HEK293T (cell line): ENCODE measurements at regions not wholly inside any gene's neighbourhood (a gene's known extent, or its start where the extent isn't known, plus 50 kb on each side); places are given as distances from the start of the nearest gene placed in this dataset.

Experiments used
- ARNT ChIP-seq: fragments of 450-650 bp; IDR thresholded peaks from 2 replicates; pipeline ENCODE4 v1.6.1; 2017; ENCODE audit warnings: mild to moderate bottlenecking
- CTBP1 ChIP-seq: fragments of 450-650 bp; IDR thresholded peaks from 2 replicates; pipeline ENCODE4 v1.6.1; 2016; ENCODE audit warnings: borderline replicate concordance
- ELF4 ChIP-seq: fragments of 450-650 bp; IDR thresholded peaks from 2 replicates; pipeline ENCODE4 v1.6.1; 2017; ENCODE audit warnings: antibody characterized with exemption
- FOXA1 ChIP-seq: fragments of 450-650 bp; IDR thresholded peaks from 2 replicates; pipeline ENCODE4 v1.6.1; 2016; ENCODE audit warnings: mild to moderate bottlenecking
- FOXK2 ChIP-seq: fragments of 450-650 bp; IDR thresholded peaks from 2 replicates; pipeline ENCODE4 v1.6.1; 2016; ENCODE audit warnings: mild to moderate bottlenecking
- HDGF ChIP-seq: fragments of 450-650 bp; IDR thresholded peaks from 2 replicates; pipeline ENCODE4 v1.6.1; 2017; ENCODE audit warnings: antibody characterized with exemption, borderline replicate concordance
- L3MBTL2 ChIP-seq: fragments of 450-650 bp; conservative IDR thresholded peaks from 2 replicates; pipeline ENCODE4 v1.6.1; 2016; ENCODE audit warnings: mild to moderate bottlenecking
- LEF1 ChIP-seq: fragments of 450-650 bp; IDR thresholded peaks from 2 replicates; pipeline ENCODE4 v1.6.1; 2017; ENCODE audit warnings: mild to moderate bottlenecking, borderline replicate concordance
- NFRKB ChIP-seq: fragments of 450-650 bp; IDR thresholded peaks from 2 replicates; pipeline ENCODE4 v1.6.1; 2016; ENCODE audit warnings: mild to moderate bottlenecking, moderate library complexity
- PKNOX1 ChIP-seq: fragments of 450-650 bp; IDR thresholded peaks from 2 replicates; pipeline ENCODE4 v1.6.1; 2016
- SP1 ChIP-seq: fragments of 450-650 bp; IDR thresholded peaks from 2 replicates; pipeline ENCODE4 v1.6.1; 2017
- SUZ12 ChIP-seq: fragments of 450-650 bp; IDR thresholded peaks from 2 replicates; pipeline ENCODE4 v1.6.1; 2016; ENCODE audit warnings: mild to moderate bottlenecking
- TARDBP ChIP-seq: fragments of 450-650 bp; IDR thresholded peaks from 2 replicates; pipeline ENCODE4 v1.6.1; 2016
- ZNF384 ChIP-seq: fragments of 450-650 bp; IDR thresholded peaks from 2 replicates; pipeline ENCODE4 v1.6.1; 2016

DNA sequence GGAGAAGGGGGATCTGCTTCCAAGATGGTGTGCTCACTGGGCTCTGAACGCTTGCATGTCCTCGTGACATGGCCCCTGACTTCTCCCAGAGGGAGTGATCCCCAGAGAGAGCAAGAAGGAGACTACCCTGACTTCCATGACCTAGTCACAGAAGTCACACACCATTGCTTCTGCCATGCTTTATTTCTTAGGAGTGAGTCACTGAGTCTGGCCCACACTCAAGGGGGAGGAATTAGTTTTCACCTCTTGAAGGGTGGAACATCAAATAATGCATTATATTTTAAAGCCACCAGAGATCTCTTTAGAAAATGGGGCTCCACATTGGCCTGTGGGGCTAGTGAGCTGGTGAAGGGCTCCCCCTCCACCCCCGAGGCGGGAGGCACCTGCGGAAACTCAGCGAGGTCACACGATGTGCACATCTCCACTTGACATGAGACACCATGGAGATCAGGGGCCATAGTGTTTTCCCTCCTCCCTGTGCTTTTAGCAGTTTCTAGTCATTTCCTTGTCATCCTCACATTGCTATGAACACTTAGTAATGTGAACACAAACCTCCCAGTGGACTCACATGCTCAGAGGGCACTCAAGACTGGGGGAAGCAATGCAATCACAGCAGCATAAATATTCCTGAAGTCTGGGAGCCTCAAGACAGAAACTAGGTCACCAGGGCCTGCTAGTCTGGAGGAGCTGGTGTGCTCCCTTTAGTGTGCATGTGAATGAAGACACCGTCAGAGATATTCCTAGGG, 87.4 kb upstream of the FZD10 start:
- TF ChIP-seq FOXA1 (no peak), HDGF (no peak), PKNOX1 (no peak), LEF1 (no peak), ZNF384 (no peak), SUZ12 (no peak), SP1 (no peak), NFRKB (no peak), ELF4 (no peak), FOXK2 (no peak), ARNT (no peak), TARDBP (no peak), L3MBTL2 (no peak), CTBP1 (no peak)
